Activated naive CD4-positive, alpha-beta T cell treated with anti-CD3 and anti-CD28 coated beads, Interleukin-2, amount 50 U/mL, for 72 hours (primary cell): ENCODE measurements at regions not wholly inside any gene's neighbourhood (a gene's known extent, or its start where the extent isn't known, plus 50 kb on each side); places are given as distances from the start of the nearest gene placed in this dataset.

Experiments
- ATAC-seq, 2 donors: fragments of 150-1000 bp; cut with Tn5 transposase; 2 replicates each; pipeline ENCODE4 v1.10.0; 2021; ENCODE audit warnings: mild to moderate bottlenecking in 2 of 2, moderate library complexity in 2 of 2
- DNase-seq, 2 donors: peaks; one replicate each; pipeline ENCODE4 v3.0.0; 2021 to 2022; ENCODE audit warnings: low spot score in 2 of 2
- H3K27ac Mint-ChIP-seq, 2 donors: one replicate each; pipeline ENCODE4 v1.8.0; 2022; ENCODE audit warnings: mild to moderate bottlenecking in 2 of 2, mixed read lengths in 2 of 2
- H3K36me3 Mint-ChIP-seq, 2 donors: one replicate each; pipeline ENCODE4 v1.8.0; 2022; ENCODE audit warnings: mixed read lengths in 2 of 2
- H3K9me3 Mint-ChIP-seq, 2 donors: one replicate each; pipeline ENCODE4 v1.8.0; 2022; ENCODE audit warnings: mixed read lengths in 2 of 2

GRCh38 chr5:121257621-121258020, 594.1 kb upstream of the FTMT start:
- H3K36me3 Mint-ChIP-seq = peaks cover 0 to 4% of the 10 kb centered on the region in 2 donors
- no peak overlapping the region for H3K27ac Mint-ChIP-seq
- peaks cover 30 to 38% of the 10 kb centered on the region in 2 donors for H3K9me3 Mint-ChIP-seq
- no peak for DNase-seq
- no peak for ATAC-seq

GRCh38 chr5:121263456-121263855, 588.2 kb upstream of the FTMT start:
- ATAC-seq (no peak), DNase-seq (no peak)
- Mint-ChIP-seq H3K27ac (no peak overlapping the region), H3K36me3 (peaks cover 0 to 7% of the 10 kb centered on the region in 2 donors), H3K9me3 (peaks cover 37 to 41% of the 10 kb centered on the region in 2 donors)

GRCh38 chr5:121264605-121265004, 587.1 kb upstream of the FTMT start:
- DNase-seq (no peak), ATAC-seq (no peak)
- Mint-ChIP-seq H3K27ac (no peak overlapping the region), H3K9me3 (peaks cover 34% of the 10 kb centered on the region in 2 donors), H3K36me3 (peaks cover 0 to 7% of the 10 kb centered on the region in 2 donors)

- ATAC-seq = no peak
- no peak for DNase-seq
- no peaks in the 10 kb centered on the region for H3K36me3 Mint-ChIP-seq
- H3K27ac Mint-ChIP-seq = no peak overlapping the region
- H3K9me3 Mint-ChIP-seq = peaks cover 7 to 15% of the 10 kb centered on the region in 2 donors
Observed at GRCh38 chr5:121271546-121271945, 580.1 kb upstream of the FTMT start.

GRCh38 chr5:121273833-121274433, 577.7 kb upstream of the FTMT start:
- DNase-seq (no peak), ATAC-seq (no peak)
- Mint-ChIP-seq H3K27ac (no peak overlapping the region), H3K9me3 (peaks cover 6 to 7% of the 10 kb centered on the region in 2 donors), H3K36me3 (no peaks in the 10 kb centered on the region)

- H3K36me3 Mint-ChIP-seq = no peaks in the 10 kb centered on the region
- H3K9me3 Mint-ChIP-seq = peaks cover 10 to 12% of the 10 kb centered on the region in 2 donors
- ATAC-seq (no peak), DNase-seq (no peak)
- no peak overlapping the region for H3K27ac Mint-ChIP-seq
Observed at GRCh38 chr5:121279801-121280200, 571.9 kb upstream of the FTMT start.

GRCh38 chr5:121285801-121286521, 565.7 kb upstream of the FTMT start:
- ATAC-seq (no peak), DNase-seq (no peak)
- no peak overlapping the region for H3K27ac Mint-ChIP-seq
- no peaks in the 10 kb centered on the region for H3K36me3 Mint-ChIP-seq
- H3K9me3 Mint-ChIP-seq = peaks cover 12 to 16% of the 10 kb centered on the region in 2 donors

- no peak for ATAC-seq
- Mint-ChIP-seq H3K36me3 (no peaks in the 10 kb centered on the region), H3K9me3 (peaks cover 6 to 11% of the 10 kb centered on the region in 2 donors), H3K27ac (no peak overlapping the region)
- DNase-seq = no peak
Observed at GRCh38 chr5:121288781-121289180, 562.9 kb upstream of the FTMT start.

- DNase-seq (no peak), ATAC-seq (no peak)
- no peaks in the 10 kb centered on the region for H3K36me3 Mint-ChIP-seq
- peaks cover 4 to 8% of the 10 kb centered on the region in 2 donors for H3K9me3 Mint-ChIP-seq
- H3K27ac Mint-ChIP-seq = no peak overlapping the region
Observed at GRCh38 chr5:121292664-121293063, 559.0 kb upstream of the FTMT start.

- Mint-ChIP-seq H3K9me3 (peaks cover 0 to 4% of the 10 kb centered on the region in 2 donors), H3K36me3 (no peaks in the 10 kb centered on the region), H3K27ac (no peak overlapping the region)
- ATAC-seq = no peak
- DNase-seq = no peak
Observed at GRCh38 chr5:121296356-121296755, 555.3 kb upstream of the FTMT start.

GRCh38 chr5:121299153-121299552, 552.5 kb upstream of the FTMT start:
- no peak for ATAC-seq
- Mint-ChIP-seq H3K27ac (no peak overlapping the region), H3K9me3 (no peaks in the 10 kb centered on the region), H3K36me3 (no peaks in the 10 kb centered on the region)
- no peak for DNase-seq

- Mint-ChIP-seq H3K27ac (no peak overlapping the region), H3K9me3 (peaks cover 0 to 3% of the 10 kb centered on the region in 2 donors), H3K36me3 (no peaks in the 10 kb centered on the region)
- no peak for ATAC-seq
- DNase-seq = no peak
Observed at GRCh38 chr5:121304838-121305237, 546.8 kb upstream of the FTMT start.

- peaks cover 15 to 30% of the 10 kb centered on the region in 2 donors for H3K9me3 Mint-ChIP-seq
- no peak overlapping the region for H3K27ac Mint-ChIP-seq
- ATAC-seq (no peak), DNase-seq (no peak)
- peaks cover 0 to 4% of the 10 kb centered on the region in 2 donors for H3K36me3 Mint-ChIP-seq
Observed at GRCh38 chr5:121313886-121314285, 537.8 kb upstream of the FTMT start.

GRCh38 chr5:121315786-121316185, 535.9 kb upstream of the FTMT start:
- ATAC-seq = no peak
- H3K36me3 Mint-ChIP-seq = peaks cover 0 to 4% of the 10 kb centered on the region in 2 donors
- H3K9me3 Mint-ChIP-seq = peaks cover 19 to 32% of the 10 kb centered on the region in 2 donors
- DNase-seq = no peak
- H3K27ac Mint-ChIP-seq = no peak overlapping the region

- Mint-ChIP-seq H3K9me3 (peaks cover 14 to 26% of the 10 kb centered on the region in 2 donors), H3K27ac (no peak overlapping the region), H3K36me3 (peaks cover 0 to 4% of the 10 kb centered on the region in 2 donors)
- ATAC-seq (no peak), DNase-seq (no peak)
Observed at GRCh38 chr5:121319292-121319691, 532.4 kb upstream of the FTMT start.

- no peak for DNase-seq
- ATAC-seq = no peak
- Mint-ChIP-seq H3K27ac (no peak overlapping the region), H3K9me3 (peaks cover 3 to 5% of the 10 kb centered on the region in 2 donors), H3K36me3 (no peaks in the 10 kb centered on the region)
Observed at GRCh38 chr5:121325930-121326329, 525.8 kb upstream of the FTMT start.

- ATAC-seq (no peak), DNase-seq (no peak)
- Mint-ChIP-seq H3K36me3 (no peaks in the 10 kb centered on the region), H3K9me3 (peaks cover 0 to 3% of the 10 kb centered on the region in 2 donors), H3K27ac (no peak overlapping the region)
Observed at GRCh38 chr5:121350181-121350930, 501.3 kb upstream of the FTMT start.
